ENCODE measurements at regions not wholly inside any gene's neighbourhood (a gene's known extent, or its start where the extent isn't known, plus 50 kb on each side); places are given as distances from the start of the nearest gene placed in this dataset.

DNA sequence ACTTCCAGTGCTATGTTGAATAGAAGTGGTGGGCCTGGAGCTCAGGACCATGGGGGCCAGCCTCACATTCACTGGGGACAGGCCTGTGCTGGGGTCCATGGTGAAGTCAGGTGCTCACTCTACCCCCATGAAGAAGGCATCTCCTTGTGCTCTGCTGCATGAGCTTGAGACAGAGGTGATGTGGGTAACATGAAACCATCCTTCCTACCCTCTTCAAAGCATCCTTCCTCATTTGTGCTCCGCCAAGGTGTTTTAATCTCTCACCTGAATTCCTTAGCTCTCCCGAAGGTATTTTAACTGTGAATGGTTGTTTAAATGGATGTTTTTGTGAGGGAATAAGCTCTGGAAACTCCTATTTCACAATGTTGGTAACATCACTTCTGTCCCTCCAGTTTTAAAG lies 209.6 kb upstream of the PCSK2 start:
- no peak for DNase-seq (ENCODE audit: low spot score)

DNA sequence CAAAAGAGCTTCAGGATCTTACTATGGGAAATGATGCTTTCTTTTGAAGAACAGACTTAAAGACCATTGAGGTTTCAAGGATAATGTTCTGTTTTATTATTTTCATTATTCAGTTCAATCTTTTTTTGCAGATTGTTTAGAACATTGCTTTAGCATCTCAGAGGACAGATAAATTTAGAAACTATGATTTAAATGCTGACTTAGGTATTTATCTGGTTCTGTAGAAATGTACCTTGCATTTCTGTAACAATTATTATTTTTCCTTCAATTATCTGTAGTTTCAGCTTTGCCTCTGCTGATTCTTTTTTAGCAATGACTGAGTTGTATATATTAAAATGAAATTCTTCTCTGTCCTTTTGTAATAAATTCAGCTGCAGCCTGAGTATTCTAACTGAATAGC lies 205.4 kb upstream of the PCSK2 start:
- no peak for DNase-seq (ENCODE audit: low spot score)

DNA sequence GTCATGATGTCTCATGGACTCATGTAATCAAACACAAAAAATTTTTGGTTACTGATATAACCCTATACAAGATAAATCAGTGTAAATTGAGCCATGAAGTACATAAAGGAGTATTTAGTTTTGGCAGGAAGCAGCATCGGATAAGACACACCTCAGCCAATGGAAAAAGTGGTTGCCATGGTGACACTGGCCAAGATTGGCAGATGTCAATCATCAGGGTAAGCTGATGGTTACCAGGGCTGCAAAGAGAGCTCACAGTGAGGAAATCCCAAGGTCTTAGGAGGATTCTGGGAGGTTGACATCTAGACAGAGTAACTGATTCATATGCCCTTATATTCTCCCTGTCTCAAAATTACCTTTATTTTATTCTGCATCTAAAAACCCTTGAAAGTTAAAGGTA lies 203.8 kb upstream of the PCSK2 start:
- DNase-seq (ENCODE audit: low spot score) = no peak

DNA sequence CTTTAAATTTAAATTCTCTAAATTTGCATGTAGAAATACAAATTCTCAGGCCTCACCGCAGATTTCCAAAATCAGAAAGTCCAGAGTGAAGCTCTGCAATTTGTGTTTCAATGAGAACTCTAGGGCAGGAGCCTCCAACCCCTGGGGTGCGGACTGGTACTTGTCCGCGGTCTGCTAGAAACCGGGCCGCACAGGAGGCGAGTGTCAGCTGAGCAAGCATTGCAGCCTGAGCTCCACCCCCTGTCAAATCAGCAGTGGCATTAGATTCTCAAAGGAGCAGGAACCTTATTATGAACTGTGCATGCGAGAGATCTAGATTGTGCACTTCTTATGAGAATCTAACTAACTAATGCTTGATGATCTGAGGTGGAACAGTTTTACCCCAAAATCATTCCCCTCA lies 203.0 kb upstream of the PCSK2 start:
- DNase-seq (ENCODE audit: low spot score) = no peak

DNA sequence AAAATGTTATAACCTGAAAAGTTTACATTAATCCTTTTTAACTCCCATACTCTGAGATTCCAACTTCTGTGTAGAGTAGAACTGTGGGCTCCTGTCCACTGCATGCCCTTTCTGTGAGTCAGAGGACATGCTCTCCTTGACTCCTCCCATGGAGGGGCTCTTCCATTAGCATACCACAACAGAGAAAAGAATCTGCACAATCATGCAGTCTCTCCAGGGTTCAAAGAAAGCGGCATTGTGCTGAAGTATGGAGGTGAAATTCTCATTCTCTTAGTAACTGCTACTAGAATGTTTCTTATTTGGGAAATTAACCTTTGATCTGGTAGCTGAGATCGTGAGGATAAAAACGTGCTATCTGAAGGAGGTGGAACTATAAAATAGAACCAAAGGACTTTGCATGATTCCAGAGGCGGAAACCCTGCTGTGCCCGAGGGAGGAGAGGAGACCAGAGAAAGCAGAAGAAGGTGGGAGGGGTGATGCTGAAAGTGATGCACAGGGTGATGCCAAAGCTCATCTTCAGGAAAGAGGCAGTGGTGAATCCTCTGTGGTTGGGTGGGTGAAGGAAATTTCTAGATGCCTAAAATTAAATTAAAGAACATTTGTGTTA lies 202.2 kb upstream of the PCSK2 start:
- no peak for DNase-seq (ENCODE audit: low spot score)

DNA sequence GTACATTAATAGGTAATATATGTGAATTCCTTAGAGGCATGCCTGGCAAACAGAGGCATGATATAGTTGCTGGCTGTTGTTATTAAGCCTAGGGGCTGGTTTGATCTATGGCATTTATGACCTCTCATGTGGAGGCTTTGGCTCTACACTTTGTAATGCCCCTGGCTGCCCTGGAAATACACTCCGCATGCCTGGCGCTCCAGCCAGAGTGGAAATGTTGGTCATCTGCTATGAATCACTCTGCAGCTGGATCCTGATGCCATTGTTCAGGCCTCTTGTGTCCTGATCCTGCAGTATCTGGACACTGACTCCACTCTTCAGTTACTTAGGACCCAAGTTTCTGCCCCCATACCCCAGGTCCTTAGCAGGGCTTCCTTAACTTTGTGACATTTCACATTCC lies 200.5 kb upstream of the PCSK2 start:
- no peak for DNase-seq (ENCODE audit: low spot score)

DNA sequence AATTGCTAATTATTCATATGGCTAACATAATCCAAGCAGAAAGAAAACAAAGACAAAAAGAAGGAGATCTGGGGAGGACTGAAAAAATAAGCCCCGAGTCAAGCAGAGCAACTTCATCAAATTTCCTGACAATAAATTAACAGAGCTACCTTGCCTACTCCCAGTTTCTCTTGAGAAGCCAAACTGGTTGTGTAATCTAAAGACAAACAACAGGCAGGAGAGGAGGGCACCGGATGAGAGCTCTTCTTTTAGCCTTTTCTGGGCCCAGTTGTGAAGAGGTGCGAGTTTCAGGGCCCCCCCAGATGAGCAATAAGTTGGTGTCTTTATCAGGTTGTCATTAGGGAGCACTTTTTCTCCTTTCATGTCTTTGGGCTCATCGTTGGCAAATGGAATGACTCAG lies 197.1 kb upstream of the PCSK2 start:
- DNase-seq (ENCODE audit: low spot score) = no peak

DNA sequence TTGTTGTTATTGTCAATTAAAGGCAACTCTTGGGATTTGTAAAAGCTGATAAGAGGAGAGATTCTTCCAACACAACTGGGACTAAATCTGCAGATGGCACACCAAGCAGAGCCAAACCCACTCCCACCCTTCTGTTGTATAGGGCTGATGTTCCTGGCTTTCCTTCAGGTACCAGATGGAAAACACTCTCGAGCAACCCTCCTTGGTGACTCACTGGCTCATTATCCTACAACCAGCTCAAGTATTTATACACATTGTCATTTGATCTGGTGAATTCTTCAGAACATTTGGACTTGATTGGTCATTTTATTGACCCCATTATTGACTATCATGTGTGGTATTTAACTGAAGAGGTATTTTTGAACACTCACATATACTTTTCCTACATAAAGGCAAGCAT lies 190.3 kb upstream of the PCSK2 start:
- DNase-seq (ENCODE audit: low spot score) = no peak

DNA sequence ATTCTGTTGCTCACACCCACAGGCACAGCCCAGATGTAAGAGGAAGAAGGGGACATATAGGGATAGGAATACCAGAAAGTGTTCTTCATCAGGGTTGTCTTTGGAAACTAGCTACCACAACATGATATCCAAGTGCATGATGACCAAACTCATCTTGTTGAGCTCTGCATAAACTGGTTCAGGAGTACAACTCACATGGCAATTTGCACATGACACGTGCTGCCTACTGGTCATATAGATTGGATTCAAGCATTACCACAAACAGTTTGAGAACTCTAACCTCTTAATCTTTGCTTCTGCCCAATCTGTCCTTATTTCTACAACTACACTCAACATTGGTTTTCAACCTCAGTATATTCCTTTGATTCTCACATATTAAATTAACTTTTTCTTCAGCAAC lies 184.7 kb upstream of the PCSK2 start:
- no peak for DNase-seq (ENCODE audit: low spot score)

DNA sequence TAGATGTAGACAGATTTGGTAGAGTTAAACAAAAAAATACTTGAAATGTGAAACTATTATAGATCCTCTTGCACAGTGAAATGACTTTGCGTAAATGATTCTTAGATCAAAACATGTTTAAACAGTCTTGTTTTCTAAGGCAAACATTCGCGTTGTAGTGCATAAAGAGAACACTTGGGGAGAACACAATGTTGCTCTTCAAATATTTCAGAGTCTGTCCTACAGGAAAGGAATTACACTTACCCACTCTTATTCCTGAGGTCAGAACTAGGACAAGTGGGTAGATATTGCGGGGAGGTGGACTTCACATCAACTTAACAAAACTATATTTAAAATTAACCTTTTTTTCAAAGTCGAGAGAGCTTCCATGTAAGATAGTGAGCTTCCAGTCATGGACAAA lies 183.5 kb upstream of the PCSK2 start:
- DNase-seq (ENCODE audit: low spot score) = no peak

DNA sequence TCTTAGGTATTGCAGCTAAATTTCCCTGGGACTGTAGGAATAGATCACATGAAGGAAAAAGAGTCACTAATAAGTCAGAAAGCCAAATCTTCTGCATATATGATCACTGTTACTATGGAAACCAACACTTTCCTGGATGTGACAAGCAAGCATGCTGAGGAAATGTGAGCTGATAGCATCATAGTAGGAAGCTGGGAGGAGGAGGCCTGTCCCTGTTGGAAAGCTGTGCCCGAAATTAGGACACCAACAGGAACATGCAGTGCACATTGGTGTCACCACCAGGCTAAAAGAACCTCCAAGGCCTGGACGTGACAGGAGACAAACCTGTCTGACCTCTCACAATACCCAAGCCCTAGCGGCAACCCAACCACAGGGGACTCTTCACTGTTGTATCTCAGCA lies 181.9 kb upstream of the PCSK2 start:
- DNase-seq (ENCODE audit: low spot score) = no peak

DNA sequence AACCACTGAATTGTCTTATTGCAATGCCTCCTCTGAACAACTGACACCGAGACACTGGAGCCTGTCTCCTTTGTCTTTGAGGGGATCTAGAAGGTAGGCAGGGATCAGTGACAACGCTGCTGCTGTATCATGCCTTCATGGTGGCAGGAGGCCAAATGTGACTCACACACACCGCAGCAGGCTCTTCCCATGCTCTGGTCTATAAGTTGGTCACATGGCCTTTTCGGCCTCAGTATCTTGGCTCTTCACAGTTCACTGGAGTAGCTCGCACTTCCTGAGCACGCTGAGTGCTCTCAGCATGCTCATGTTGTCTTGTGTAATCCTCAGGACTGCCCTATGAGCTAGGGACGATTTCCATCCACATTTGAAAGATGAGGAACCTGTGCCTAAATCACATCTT lies 167.4 kb upstream of the PCSK2 start:
- DNase-seq (ENCODE audit: low spot score) = no peak

DNA sequence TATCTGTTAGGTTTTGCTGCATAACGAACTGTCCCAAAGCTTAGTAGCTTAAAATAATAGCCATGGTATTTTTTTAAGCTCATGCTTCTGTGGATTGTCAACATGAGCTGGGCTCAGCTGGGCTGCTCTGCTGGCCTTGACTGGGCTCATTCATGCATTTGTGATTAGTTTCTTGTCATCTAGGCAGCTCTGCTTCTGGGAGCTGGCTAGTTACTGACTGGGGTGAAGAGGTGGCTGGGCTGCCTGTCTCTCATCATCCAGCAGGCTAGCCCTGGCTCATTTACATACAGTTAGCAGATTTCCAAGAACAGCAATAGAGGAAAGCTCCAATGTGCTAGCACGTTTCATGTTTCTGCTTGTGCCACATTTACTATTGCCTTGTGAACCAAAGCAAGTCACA lies 165.1 kb upstream of the PCSK2 start:
- no peak for DNase-seq (ENCODE audit: low spot score)

DNA sequence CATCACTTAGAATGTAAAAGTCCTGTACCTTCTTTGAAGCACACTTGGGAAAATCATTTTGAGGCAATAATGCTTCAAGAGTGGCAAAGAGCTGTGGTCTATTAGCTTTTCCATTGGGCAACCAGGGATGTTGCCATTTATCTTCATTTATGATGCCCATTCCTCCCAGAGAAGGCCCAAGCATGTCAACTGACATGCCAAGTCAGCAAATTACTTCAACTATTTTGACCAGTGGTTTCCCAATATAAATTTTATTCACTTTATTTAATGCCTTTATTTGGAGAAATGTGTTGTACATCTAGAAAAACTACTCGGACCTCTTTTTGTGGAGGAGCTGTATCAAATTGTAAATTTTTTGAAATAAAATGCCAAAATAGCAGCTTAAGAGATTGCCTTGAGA lies 164.1 kb upstream of the PCSK2 start:
- DNase-seq (ENCODE audit: low spot score) = no peak

DNA sequence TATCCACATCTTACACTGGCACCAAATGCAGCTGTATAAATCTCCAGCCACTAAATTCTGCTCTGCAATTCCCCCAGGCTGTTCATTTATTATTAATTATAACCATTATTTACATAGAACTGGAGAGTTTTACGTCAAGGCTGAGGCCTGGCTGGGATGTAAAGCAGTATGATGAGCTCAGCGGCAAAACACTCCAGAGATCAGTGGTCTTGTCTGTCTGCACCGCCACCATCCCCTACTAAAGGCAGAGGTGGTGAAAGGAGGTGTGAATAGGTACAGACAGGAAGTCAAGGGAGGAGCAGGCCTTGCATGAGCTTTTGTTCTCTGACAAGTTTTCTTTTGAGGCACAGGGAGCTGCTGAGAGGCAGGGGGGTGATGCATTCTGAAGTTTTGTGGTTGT lies 159.9 kb upstream of the PCSK2 start:
- DNase-seq (ENCODE audit: low spot score) = no peak

DNA sequence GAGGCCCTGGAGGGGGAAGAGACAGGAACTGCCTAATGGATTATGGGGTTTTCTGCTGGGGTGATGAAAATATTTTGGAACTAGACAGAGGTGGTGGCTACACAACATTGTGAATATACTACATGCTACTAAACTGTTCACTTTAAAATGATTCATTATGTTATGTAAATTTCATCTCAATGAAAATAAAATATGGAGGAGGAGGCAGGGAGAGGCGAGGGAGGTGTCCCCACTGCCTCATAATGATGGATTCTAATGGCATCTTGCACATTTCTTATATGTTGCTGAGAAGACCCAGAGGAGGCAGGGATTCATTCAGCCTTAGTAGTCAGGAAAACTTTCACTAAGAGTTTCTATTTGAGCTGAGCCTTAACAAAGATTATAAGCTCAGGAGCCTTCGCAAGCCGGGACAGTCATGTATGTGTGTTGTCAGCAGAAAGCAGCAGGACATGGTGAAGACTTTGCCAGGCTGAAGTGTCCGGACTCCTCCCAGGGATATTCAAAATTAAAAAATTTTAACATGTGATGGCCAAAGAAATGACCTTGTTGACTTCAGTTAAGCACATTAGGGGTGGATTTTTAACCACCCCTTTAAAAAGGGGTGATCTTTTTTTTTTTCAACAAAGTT lies 158.6 kb upstream of the PCSK2 start:
- DNase-seq (ENCODE audit: low spot score) = no peak

DNA sequence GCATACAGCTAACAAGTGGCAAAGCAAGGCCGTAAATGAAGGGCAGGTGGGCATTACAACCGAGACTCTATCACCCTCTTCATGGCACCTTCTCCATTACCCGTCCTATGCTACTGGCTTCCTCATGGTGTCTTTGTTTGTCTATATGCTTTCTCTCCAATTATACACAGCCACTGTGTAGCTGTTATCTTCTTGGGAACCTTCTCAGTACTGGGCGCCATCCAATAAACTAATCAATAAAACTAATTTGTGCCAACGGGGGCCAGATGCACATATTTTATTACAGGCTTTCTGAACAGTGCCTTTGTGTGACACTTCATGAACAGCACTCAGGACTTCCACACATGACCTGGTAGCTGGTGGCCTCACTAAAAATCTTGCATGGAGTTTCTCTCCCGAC lies 149.8 kb upstream of the PCSK2 start:
- no peak for DNase-seq (ENCODE audit: low spot score)

DNA sequence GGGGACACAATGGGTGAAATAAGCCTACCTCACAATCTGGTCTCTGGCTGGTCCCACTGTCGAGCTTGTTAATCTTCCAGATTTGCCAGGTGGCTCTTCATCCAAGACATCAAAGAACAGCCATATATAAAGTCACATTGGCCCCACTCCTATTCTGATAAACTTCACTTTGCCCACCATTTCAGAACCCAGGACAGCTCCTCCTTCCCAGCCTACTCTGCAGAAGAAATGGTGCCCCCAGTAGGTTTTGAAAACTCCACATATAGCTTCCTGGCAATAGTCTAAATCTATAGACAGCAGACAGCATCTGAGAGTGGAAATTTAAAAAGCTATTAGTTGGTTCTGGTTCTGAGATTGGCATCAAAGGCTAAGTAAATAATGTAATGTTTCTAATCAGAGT lies 143.1 kb upstream of the PCSK2 start:
- DNase-seq (ENCODE audit: low spot score) = no peak

DNA sequence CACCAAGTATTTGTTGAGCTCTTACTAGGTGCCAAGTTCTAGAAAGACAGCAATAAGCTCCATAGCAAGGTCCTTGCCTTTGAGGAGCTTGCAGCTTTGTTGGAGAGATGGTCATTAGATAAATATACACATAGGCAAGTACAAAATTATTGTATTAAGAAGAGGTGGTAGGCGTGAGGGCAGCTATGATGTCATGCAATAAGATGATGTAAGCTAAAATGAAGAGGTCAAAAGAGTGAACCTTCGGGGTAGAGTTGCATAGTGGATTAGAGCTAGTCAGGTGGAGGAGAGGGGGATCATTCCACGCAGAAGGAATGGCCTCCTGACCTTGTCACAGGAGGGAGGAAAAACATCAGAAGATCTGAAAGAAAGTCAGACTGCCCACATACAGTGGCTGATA lies 141.9 kb upstream of the PCSK2 start:
- DNase-seq (ENCODE audit: low spot score) = no peak

DNA sequence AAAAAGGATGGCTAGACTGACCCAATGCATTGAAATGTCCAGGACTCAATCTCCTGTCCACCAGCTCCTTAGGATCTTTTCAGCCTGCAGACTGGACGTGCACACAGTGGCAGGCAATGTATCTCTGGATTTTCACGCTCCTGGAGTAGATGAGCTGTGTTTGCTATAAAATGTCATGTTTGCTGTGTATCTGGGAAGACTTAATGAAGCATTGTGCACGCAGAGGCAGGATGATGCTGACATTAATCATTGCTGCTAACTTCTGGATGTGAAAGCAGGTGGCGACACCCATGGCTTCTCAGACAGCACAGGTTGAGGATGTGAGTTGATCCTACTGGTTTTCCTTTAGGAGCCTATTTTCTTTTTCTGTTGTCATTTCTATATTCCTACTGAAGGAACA lies 133.1 kb upstream of the PCSK2 start:
- no peak for DNase-seq (ENCODE audit: low spot score)

DNA sequence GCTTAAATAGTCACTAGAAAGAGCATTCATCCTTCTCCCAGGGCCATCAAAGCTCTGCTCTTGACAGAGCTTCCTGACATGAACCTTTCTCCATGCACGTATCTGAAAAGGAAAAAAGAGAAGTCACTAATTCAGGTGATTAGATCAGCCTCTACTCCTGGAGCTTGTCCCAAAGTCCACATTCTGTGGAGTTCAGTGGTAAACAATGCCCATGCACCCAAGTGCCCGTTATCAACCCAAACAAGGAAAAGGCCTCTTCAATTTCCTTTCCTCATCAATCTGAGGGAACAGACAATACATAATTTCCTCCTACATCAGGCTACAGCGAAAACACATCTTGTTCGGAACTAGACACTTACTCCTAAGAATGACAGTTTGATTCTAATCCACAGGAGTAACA lies 129.2 kb upstream of the PCSK2 start:
- DNase-seq (ENCODE audit: low spot score) = no peak

DNA sequence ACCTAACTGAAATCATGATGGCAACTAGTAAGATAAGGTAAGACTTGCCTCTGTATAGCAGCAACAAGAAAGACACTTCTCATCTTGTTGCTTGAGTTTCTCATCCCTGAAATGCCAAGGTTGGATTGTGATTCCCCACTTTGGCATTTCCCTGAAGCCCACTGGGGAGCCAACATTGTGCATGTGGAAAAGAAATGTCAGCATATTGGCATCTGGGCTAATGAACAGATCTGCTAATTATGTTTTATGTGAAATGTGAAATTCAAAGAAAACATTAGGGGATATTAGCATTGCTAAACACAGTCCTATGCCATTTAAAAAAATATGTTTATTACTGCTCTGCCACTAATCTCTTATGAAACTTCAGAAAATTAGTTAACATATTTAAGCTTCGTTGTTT lies 126.3 kb upstream of the PCSK2 start:
- no peak for DNase-seq (ENCODE audit: low spot score)

DNA sequence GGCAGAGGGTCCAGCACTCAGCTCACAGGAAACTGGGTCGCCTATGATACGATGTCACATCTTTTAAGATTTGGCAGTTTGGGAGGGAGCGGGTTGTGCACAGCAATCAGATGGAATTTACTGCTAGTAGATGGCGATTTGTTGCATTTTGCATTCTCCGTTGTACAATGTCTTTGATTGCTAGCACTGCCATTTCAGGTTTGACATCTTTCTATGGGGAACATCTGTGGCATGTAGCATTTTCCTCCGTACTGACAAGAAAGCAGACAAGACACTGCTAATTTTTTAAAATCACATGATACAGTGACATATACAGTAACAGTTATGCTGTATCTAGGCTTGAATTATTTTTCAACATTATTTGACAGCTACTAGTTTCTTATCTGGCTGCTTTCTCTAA lies 119.7 kb upstream of the PCSK2 start:
- DNase-seq (ENCODE audit: low spot score) = no peak

DNA sequence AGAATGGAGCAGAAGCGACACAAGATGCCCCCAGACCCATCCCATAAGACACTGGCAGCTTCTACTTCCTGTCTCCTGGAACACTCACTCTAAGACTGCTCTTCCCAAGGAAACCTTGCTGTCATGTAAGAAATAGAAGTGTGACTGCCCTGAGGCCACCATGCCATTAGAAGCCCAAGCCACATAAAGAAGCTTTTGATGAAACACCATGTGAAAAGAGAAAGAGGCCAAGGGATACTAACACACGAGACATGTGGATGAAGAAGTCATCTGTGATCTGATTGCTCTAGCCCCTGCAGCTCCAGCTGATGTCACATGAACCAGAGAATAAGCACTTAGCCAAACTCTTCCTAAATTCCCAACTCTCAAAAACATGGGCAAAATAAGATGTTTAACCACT lies 117.9 kb upstream of the PCSK2 start:
- DNase-seq (ENCODE audit: low spot score) = no peak

All from mucosa of gallbladder (tissue), 1 donor.